Fibroblast of villous mesenchyme (primary cell): ENCODE measurements at regions not wholly inside any gene's neighbourhood (a gene's known extent, or its start where the extent isn't known, plus 50 kb on each side); places are given as distances from the start of the nearest gene placed in this dataset.

Source experiments
- DNase-seq: peaks from one replicate; pipeline ENCODE4 v3.0.0-alpha.2; 2010; ENCODE audit warnings: low read depth
- H3K4me3 ChIP-seq: 2 replicates; pipeline ENCODE4 v1.5.1; 2011; ENCODE audit warnings: low read depth, mild to moderate bottlenecking, low read length
- CTCF ChIP-seq: IDR thresholded peaks from 2 replicates; pipeline ENCODE4 v1.5.1; 2012; ENCODE audit warnings: low read depth, mild to moderate bottlenecking, low read length; ENCODE audit not compliant: insufficient read depth

DNA sequence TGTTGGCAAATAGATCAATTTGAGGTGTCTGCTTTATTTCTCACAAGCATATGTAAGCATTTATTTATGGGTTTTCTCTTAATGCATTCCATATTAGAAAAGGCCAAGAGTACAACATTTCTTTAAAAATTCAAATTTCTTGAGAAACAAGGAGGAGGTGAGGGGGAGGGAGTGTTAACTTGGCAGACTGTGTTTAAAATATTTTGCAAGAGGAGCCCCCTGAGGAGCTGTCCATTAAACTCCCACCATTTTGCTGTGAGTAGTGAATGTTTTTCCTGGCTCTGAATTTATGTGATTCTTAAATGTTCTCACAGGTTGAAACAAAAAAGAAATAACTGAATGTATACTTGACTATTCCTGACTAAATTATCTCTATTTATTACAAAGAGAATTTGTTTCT lies 363.8 kb downstream of the PTPRC start:
- TF ChIP-seq CTCF: no peak
- no peak overlapping the region for H3K4me3 ChIP-seq
- no peak for DNase-seq

DNA sequence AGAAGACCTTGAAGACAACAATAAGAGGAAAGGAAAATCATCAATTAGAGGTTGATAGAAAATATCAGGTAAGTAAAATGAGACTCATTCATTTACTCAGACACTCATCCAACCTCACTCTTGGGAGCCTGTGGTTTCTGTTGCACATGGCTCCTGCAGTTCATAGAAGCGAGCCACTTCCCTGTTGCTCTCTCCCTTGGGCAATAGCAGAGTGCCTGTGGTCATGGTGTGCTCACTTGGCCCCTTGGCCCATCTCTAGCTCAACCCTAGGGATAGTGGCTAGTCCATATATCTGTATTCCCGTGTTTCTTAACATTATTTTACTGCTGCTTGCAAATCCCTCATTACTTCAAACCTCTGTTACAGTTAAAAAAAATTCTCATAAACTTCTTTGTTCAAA lies 368.6 kb downstream of the PTPRC start:
- no peak for TF ChIP-seq CTCF
- DNase-seq: no peak
- no peak overlapping the region for H3K4me3 ChIP-seq

- no peak for TF ChIP-seq CTCF
- DNase-seq: no peak
- H3K4me3 ChIP-seq: no peak overlapping the region
These were observed 370.6 kb downstream of the PTPRC start for GRCh38 chr1:199009447-199009846.

DNA sequence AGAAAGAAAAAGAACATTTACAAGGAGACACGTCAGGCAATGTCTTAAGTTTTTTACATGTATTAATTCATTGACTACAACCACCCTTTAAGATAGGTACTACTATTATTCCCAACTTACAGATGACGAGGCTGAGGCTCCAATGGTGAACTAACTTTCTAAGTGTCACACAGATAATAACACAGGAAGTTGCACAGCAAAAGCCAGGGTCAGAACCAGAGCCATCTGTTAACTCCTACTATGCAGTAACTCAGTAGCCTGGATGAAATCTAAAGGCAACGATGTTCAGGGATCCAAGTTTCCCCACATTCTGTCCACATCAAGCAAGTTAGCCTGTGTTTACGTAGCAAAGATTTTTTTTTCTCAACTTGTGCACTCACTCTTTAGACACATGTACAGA lies 371.7 kb downstream of the PTPRC start:
- no peak overlapping the region for H3K4me3 ChIP-seq
- no peak for TF ChIP-seq CTCF
- DNase-seq: no peak

- no peak for TF ChIP-seq CTCF
- no peak overlapping the region for H3K4me3 ChIP-seq
- no peak for DNase-seq
These were observed 372.1 kb downstream of the PTPRC start for GRCh38 chr1:199010933-199011332.

DNA sequence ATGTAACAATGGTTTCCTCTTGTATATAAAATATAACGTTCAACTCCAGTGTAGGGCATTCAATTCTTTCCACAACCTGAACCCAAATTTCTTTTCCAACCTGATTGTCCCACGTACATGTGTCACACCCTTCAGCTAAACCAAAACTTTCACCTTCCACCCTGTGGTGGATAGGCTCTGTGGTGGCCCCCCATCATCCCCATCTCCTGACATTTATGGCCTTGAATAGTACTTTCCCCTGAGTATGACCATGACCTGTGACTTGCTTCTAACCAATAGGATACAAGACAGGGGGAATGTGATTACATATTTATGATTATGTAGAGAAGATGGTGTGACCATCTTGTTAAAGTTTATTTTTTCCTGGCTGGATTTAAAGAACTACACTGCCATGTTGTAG lies 377.0 kb downstream of the PTPRC start:
- TF ChIP-seq CTCF: no peak
- DNase-seq: no peak
- no peak overlapping the region for H3K4me3 ChIP-seq

DNA sequence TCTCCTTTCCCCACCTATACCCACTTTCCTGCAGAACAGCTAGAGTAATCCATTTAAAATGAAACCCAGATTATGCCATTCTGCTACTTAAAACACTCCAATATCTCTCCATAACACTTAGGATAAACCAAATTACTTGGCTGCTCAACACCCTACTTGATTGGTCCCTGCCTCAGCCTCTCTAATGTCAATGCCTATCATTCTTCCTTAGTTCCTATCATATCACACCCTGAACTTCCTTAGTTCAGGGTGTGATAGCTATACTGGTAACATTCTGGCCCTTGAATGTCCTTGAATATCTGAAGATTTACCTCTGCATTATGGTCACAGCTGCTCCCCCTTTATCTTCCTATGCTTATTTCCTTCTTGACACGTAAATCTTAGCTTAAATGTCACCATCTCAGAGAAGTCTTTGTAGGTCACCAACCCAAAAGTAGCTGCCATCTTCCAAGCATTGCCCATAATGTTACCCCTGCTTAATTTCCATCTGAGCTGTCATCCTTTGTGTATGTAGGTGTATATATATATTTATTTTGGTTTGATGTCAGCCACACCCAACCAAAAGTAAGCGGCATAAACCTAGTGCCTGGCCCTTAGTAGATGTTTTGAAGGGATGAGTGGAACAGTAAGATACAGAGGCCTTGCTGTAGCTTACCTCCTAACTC lies 379.8 kb downstream of the PTPRC start:
- no peak for DNase-seq
- TF ChIP-seq CTCF: no peak
- H3K4me3 ChIP-seq: no peak overlapping the region
